Ishikawa (cell line): ENCODE measurements at regions not wholly inside any gene's neighbourhood (a gene's known extent, or its start where the extent isn't known, plus 50 kb on each side); places are given as distances from the start of the nearest gene placed in this dataset.

ENCODE experiments used
- CEBPB ChIP-seq: IDR thresholded peaks from 2 replicates; pipeline ENCODE4 v1.6.1; 2012
- CREB1 ChIP-seq: IDR thresholded peaks from 2 replicates; pipeline ENCODE4 v1.6.1; 2012; ENCODE audit warnings: low read depth
- EGR1 ChIP-seq: IDR thresholded peaks from 2 replicates; pipeline ENCODE4 v1.6.1; 2012
- EP300 ChIP-seq: IDR thresholded peaks from 2 replicates; pipeline ENCODE4 v1.6.1; 2012; ENCODE audit warnings: borderline replicate concordance
- FOXM1 ChIP-seq: IDR thresholded peaks from 2 replicates; pipeline ENCODE4 v1.6.1; 2012; ENCODE audit warnings: low read depth, borderline replicate concordance
- MAX ChIP-seq: IDR thresholded peaks from 2 replicates; pipeline ENCODE4 v1.6.1; 2012
- NFIC ChIP-seq: IDR thresholded peaks from 2 replicates; pipeline ENCODE4 v1.6.1; 2012
- RAD21 ChIP-seq: IDR thresholded peaks from 2 replicates; pipeline ENCODE4 v1.6.1; 2012; ENCODE audit warnings: low read depth
- REST ChIP-seq: IDR thresholded peaks from 2 replicates; pipeline ENCODE4 v1.6.1; 2012; ENCODE audit warnings: low read depth, mild to moderate bottlenecking
- TAF1 ChIP-seq: IDR thresholded peaks from 2 replicates; pipeline ENCODE4 v1.6.1; 2012; ENCODE audit warnings: low read depth, mild to moderate bottlenecking
- TCF12 ChIP-seq: IDR thresholded peaks from 2 replicates; pipeline ENCODE4 v1.6.1; 2012; ENCODE audit warnings: low read depth
- TEAD4 ChIP-seq: IDR thresholded peaks from 2 replicates; pipeline ENCODE4 v1.6.1; 2012
- USF1 ChIP-seq: IDR thresholded peaks from 2 replicates; pipeline ENCODE4 v1.6.1; 2012
- YY1 ChIP-seq: IDR thresholded peaks from 2 replicates; pipeline ENCODE4 v1.6.1; 2012; ENCODE audit warnings: low read depth
- ZBTB7A ChIP-seq: IDR thresholded peaks from 2 replicates; pipeline ENCODE4 v1.6.1; 2012; ENCODE audit warnings: low read depth

- TF ChIP-seq NFIC (no peak), CREB1 (no peak), ZBTB7A (no peak), REST (no peak), EGR1 (no peak), FOXM1 (no peak), MAX (no peak), EP300 (no peak), YY1 (no peak), TEAD4 (no peak), RAD21 (no peak), TCF12 (no peak), USF1 (no peak), CEBPB (no peak), TAF1 (no peak)
Measured at GRCh38 chr12:85462888-85463287, 182.9 kb downstream of the ALX1 start.

GRCh38 chr12:85466890-85467289, 186.9 kb downstream of the ALX1 start:
- TF ChIP-seq CEBPB: no peak
- no peak for TF ChIP-seq CREB1
- no peak for TF ChIP-seq TEAD4
- TF ChIP-seq USF1: no peak
- no peak for TF ChIP-seq EGR1
- TF ChIP-seq EP300: no peak
- TF ChIP-seq MAX: no peak
- no peak for TF ChIP-seq FOXM1
- no peak for TF ChIP-seq RAD21
- TF ChIP-seq TCF12: no peak
- no peak for TF ChIP-seq NFIC
- TF ChIP-seq ZBTB7A: no peak
- no peak for TF ChIP-seq YY1
- no peak for TF ChIP-seq TAF1
- no peak for TF ChIP-seq REST

GRCh38 chr12:85468356-85469157, 188.5 kb downstream of the ALX1 start:
- TF ChIP-seq RAD21 (peak; percentile 79), TCF12 (no peak), TAF1 (no peak)

- TF ChIP-seq MAX (no peak), TEAD4 (no peak), CEBPB (no peak), RAD21 (no peak), REST (no peak), FOXM1 (no peak), YY1 (no peak), EP300 (no peak), TCF12 (no peak), TAF1 (no peak), CREB1 (no peak)
Measured at GRCh38 chr12:85476756-85477155, 196.7 kb downstream of the ALX1 start.
